Heart left ventricle (tissue), 16 donors: ENCODE measurements at regions not wholly inside any gene's neighbourhood (a gene's known extent, or its start where the extent isn't known, plus 50 kb on each side); places are given as distances from the start of the nearest gene placed in this dataset.

ENCODE experiments used
- ATAC-seq, 4 donors: fragments of 200-7000 bp; cut with Tn5 transposase; one replicate each; pipeline ENCODE4 v1.9.1; 2020 to 2022; ENCODE audit warnings: moderate library complexity in 4 of 4, mild to moderate bottlenecking in 3 of 4, moderate number of reproducible peaks in 1 of 4
- DNase-seq, 5 donors: peaks; one replicate each; pipeline ENCODE4 v3.0.0-alpha.2; 2020
- H3K27ac ChIP-seq, 12 donors: fragments of 200-600 bp; sonication (generic) in 4 of 12; one replicate each; pipeline versions ENCODE4 v1.5.0 to v1.8.0; 2016 to 2022; ENCODE audit warnings: mild to moderate bottlenecking in 2 of 12
- H3K27me3 ChIP-seq, 9 donors: fragments of 200-600 bp; sonication (generic) in 2 of 9; one replicate each; pipeline versions ENCODE4 v1.5.1 to v1.8.0; 2016 to 2022; ENCODE audit warnings: mild to moderate bottlenecking in 3 of 9
- H3K36me3 ChIP-seq, 9 donors: fragments of 200-600 bp; sonication (generic) in 2 of 9; one replicate each; pipeline versions ENCODE4 v1.5.0 to v1.8.0; 2018 to 2022; ENCODE audit warnings: mild to moderate bottlenecking in 2 of 9
- H3K4me1 ChIP-seq, 12 donors: fragments of 200-600 bp; sonication (generic) in 4 of 12; one replicate each; pipeline versions ENCODE4 v1.5.0 to v1.8.0; 2016 to 2022; ENCODE audit warnings: mild to moderate bottlenecking in 3 of 12
- H3K4me3 ChIP-seq, 12 donors: fragments of 200-600 bp; sonication (generic) in 4 of 12; one replicate each; pipeline versions ENCODE4 v1.5.0 to v1.8.0; 2017 to 2022; ENCODE audit warnings: mild to moderate bottlenecking in 9 of 12, moderate library complexity in 4 of 12
- H3K9me3 ChIP-seq, 12 donors: fragments of 200-600 bp; sonication (generic) in 4 of 12; one replicate each; pipeline versions ENCODE4 v1.5.0 to v1.8.0; 2016 to 2022; ENCODE audit warnings: mild to moderate bottlenecking in 1 of 12
- POLR2A ChIP-seq, 2 donors: fragments of 450-650 bp; IDR thresholded peaks; one replicate each; pipeline ENCODE4 v1.6.1; 2017; ENCODE audit warnings: antibody characterized with exemption in 2 of 2, mild to moderate bottlenecking in 2 of 2, moderate library complexity in 2 of 2
- WGBS, 4 donors: extraction: QIAGEN DNeasy Blood & Tissue Kit in 2 of 4; methylation state at CpG; one replicate each; pipeline versions ENCODE4 v1.1.5 to v1.1.7; 2013 to 2018; 5-methylcytosine and 5-hydroxymethylcytosine counted together
- intact Hi-C, 10 donors: fragments of 100-400 bp; cut with DNase I; formaldehyde crosslinking; loops; one replicate each; pipeline versions ENCODE4 v1.11.1 to v1.14.2; 2022
- TF ChIP-seq, protein P1 (sequence below), 12 donors: fragments of 200-600 bp; sonication (generic) in 4 of 12; IDR thresholded peaks; one replicate each; pipeline versions ENCODE4 v1.5.0 to v1.8.0; 2018 to 2022; ENCODE audit warnings: antibody characterized with exemption in 12 of 12, mild to moderate bottlenecking in 5 of 12
- donor health status: ischemic (EF 13 %, LVEDD 7.1; RV severe dilation, severe dysfunction).
- donor health status: healthy with polysubstance abuse.
- donor health status: DM: no; HTN: yes; CAD: no.
- donor health status: DM: no; HTN: no; CAD: no.
- donor health status: ischemic (EF 25% LVEDD 6.9; RV normal size, moderate dysfunction).
- donor health status: ischemic (EF 25% LVEDD 5.7; RV mildly dilated, moderate dysfunction).
- donor health status: healthy.
- donor health status: DM: yes; HTN: yes; CAD: no.
- donor health status: ischemic (EF 35%, LVEDD 5.7; RV mildly dilated, moderate dysfunction).
- donor health status: nonischemic (EF 11% LVEDD 7.7; RV severe dilation, severe dysfunction).
- donor health status: DM: yes; HTN: yes; CAD: no.
- donor health status: PGD.
- donor health status: ischemic (EF 29% LVEDD 5.4; RV normal size, mild dysfunction).
- donor health status: nonischemic (EF 23%, LVEDD 6.1; RV moderate dilation, normal function).

DNA sequence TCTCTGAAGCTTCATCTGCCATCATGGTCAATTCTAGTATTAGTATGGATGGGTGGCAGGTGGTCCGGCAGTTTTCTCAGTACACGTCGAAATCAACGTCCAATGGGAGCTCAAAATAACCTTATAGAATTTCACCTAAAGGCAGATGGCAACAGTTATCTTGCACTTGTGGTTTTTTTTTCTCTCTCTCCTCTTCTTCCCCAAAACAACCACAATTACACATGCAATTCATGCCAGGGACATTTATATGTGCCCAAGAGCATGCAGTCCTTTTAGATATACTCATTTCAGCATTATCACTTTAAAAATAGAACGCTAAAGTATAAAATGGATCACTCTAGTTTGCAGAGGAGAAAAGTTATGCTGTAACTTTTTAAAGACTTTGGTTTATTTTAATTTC is 1428.9 kb upstream of the WWC1 start:
- no peaks in the 10 kb centered on the region for H3K4me1 ChIP-seq
- TF ChIP-seq, protein P1, sequence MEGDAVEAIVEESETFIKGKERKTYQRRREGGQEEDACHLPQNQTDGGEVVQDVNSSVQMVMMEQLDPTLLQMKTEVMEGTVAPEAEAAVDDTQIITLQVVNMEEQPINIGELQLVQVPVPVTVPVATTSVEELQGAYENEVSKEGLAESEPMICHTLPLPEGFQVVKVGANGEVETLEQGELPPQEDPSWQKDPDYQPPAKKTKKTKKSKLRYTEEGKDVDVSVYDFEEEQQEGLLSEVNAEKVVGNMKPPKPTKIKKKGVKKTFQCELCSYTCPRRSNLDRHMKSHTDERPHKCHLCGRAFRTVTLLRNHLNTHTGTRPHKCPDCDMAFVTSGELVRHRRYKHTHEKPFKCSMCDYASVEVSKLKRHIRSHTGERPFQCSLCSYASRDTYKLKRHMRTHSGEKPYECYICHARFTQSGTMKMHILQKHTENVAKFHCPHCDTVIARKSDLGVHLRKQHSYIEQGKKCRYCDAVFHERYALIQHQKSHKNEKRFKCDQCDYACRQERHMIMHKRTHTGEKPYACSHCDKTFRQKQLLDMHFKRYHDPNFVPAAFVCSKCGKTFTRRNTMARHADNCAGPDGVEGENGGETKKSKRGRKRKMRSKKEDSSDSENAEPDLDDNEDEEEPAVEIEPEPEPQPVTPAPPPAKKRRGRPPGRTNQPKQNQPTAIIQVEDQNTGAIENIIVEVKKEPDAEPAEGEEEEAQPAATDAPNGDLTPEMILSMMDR (IDR thresholded peaks at IDR 0.05) = no peak
- no peak for TF ChIP-seq POLR2A (IDR thresholded peaks at IDR 0.05)
- DNase-seq (no peak), ATAC-seq (no peak)
- no peaks in the 10 kb centered on the region for H3K9me3 ChIP-seq
- WGBS, 4 donors = 80 to 91% (median 86%) methylated on average over 5 of the region's 5 CpGs
- H3K36me3 ChIP-seq = no peaks in the 10 kb centered on the region
- no peak overlapping the region for H3K4me3 ChIP-seq
- intact Hi-C loops = no loop called here
- no peak overlapping the region for H3K27ac ChIP-seq
- H3K27me3 ChIP-seq = no peaks in the 10 kb centered on the region

- Histone ChIP-seq H3K27ac (no peak overlapping the region), H3K9me3 (no peaks in the 10 kb centered on the region), H3K4me1 (no peaks in the 10 kb centered on the region), H3K36me3 (no peaks in the 10 kb centered on the region), H3K4me3 (no peak overlapping the region), H3K27me3 (no peaks in the 10 kb centered on the region)
- DNase-seq (no peak), ATAC-seq (no peak)
- no peak for TF ChIP-seq POLR2A (IDR thresholded peaks at IDR 0.05)
- TF ChIP-seq, protein P1 (IDR thresholded peaks at IDR 0.05) = no peak
- intact Hi-C loops = no loop called here
- WGBS, 4 donors = 78 to 84% (median 81%) methylated on average over 6 of the region's 6 CpGs
These were observed 1426.2 kb upstream of the WWC1 start for GRCh38 chr5:166865206-166865605.

- H3K36me3 ChIP-seq = no peaks in the 10 kb centered on the region
- H3K4me3 ChIP-seq = no peak overlapping the region
- no peaks in the 10 kb centered on the region for H3K27me3 ChIP-seq
- H3K9me3 ChIP-seq = peaks cover 0 to 3% (median 0%) of the 10 kb centered on the region in 12 donors
- no peak for ATAC-seq
- 79 to 84% (median 81%) methylated on average over 9 of the region's 9 CpGs for WGBS, 4 donors
- H3K27ac ChIP-seq = no peak overlapping the region
- DNase-seq = no peak
- no peaks in the 10 kb centered on the region for H3K4me1 ChIP-seq
- intact Hi-C loops = no loop called here
- TF ChIP-seq, protein P1 (IDR thresholded peaks at IDR 0.05) = no peak
- TF ChIP-seq POLR2A (IDR thresholded peaks at IDR 0.05) = no peak
These were observed 1411.0 kb upstream of the WWC1 start for GRCh38 chr5:166880456-166880855.

DNA sequence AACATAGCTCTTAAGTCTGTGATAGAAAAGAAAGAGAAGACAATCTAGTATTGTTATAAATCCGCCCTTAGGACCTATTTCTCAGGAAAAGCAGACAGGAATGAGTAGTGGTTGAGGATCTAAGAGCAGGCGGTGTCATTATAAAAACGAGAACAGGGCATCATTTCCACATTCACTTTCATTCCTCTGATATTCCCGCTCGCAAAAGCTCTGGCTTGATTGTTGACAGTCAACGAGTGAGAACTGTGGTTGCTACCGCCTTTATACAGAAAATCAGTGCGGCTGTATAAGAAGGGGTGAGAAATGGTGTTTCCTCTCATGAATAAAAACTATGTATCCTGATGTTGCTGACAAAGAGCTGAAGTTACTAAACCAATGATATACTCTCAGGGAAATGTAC is 1409.6 kb upstream of the WWC1 start:
- ATAC-seq (no peak), DNase-seq (no peak)
- Histone ChIP-seq H3K9me3 (peaks cover 0 to 3% (median 0%) of the 10 kb centered on the region in 12 donors), H3K27me3 (no peaks in the 10 kb centered on the region), H3K4me1 (no peaks in the 10 kb centered on the region), H3K4me3 (no peak overlapping the region), H3K36me3 (no peaks in the 10 kb centered on the region), H3K27ac (no peak overlapping the region)
- 64 to 71% (median 67%) methylated on average over 8 of the region's 8 CpGs for WGBS, 4 donors
- intact Hi-C loops = no loop called here
- no peak for TF ChIP-seq POLR2A (IDR thresholded peaks at IDR 0.05)
- TF ChIP-seq, protein P1 (IDR thresholded peaks at IDR 0.05) = no peak
